SK-MEL-5 (cell line): ENCODE measurements at regions not wholly inside any gene's neighbourhood (a gene's known extent, or its start where the extent isn't known, plus 50 kb on each side); places are given as distances from the start of the nearest gene placed in this dataset.

Source experiments
- DNase-seq: peaks from one replicate; pipeline ENCODE4 v3.0.0-alpha.2; 2016; ENCODE audit warnings: low read depth, low spot score
- in situ Hi-C: cut with HindIII; loops from 2 replicates; pipeline ENCODE4 v1.10.0; 2016; ENCODE audit warnings: low sequenced_read_pairs, high pct_unique_total_duplicates, low pct_unique_long_range_greater_than_20kb

GRCh38 chr1:38269923-38270848 is 223.6 kb upstream of the POU3F1 start:
- in situ Hi-C loops: no loop called here
- no peak for DNase-seq

DNA sequence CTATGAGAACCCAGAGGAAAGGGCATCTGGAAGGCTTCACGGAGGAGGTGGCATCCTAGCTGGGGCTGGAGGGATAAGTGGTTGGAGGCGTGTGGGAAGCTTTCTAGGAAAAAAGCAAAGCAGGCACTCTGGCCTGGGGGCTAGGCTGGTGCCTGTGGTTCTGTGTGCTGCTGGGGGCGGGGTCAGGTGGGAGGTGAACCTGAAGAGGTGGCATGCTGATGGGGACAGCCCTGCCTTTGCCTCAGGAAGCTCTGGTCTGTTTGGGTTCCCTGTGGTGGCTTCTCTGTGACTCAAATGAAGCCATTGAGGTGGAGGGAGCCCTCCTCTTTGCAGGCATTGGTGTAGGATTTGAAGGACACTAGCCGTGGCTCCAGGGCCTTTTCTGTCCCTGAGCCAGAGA is 221.6 kb upstream of the POU3F1 start:
- in situ Hi-C loops: no loop called here

GRCh38 chr1:38267037-38268036 is 220.7 kb upstream of the POU3F1 start:
- in situ Hi-C loops: no loop called here
- DNase-seq: no peak

More for the DNA sequence above, 221.6 kb upstream of the POU3F1 start:
- no peak for DNase-seq

- in situ Hi-C loops: no loop called here
Observed at GRCh38 chr1:38266197-38266520, 219.6 kb upstream of the POU3F1 start.

DNA sequence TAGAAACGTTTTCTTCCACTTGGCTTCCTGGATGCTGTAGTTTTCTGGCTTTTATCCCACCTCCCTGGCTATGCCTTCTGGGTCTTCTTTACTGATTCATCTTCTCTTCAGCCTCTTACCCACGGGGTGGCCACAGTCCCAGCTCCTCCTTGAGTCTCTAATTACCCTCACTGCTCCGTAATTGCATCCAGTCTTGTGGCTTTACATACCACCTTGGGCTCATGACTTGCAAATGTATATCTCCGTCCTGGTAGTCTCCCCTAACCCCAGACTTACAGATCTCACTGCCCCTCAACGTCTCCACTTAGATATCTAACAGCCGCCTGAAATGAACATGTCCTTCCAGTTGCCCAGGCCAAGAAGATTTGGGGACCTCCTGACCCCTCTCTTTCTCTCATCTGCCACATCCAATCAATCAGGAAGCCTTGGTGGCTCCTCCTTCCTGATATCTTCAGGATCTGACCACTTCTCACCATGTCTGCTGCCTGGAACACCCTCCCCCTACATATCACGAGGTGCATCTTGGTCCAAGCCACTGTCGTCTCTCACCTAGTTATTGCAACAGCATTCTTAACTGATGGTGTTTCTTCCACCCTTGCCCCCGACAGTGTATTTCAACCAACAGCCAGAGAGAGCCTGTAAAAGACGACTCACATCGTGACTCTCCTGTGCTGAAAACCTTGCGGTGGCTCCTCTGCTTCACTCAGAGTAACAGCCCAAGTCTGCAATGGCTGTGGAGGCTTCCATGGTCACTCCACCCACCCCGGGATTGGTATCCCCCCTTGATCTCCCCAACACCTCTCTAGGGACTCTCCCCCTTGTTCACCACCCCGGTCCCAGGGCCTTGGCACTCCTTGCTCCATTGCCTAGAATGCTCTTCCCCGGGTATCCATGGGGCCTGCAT is 219.0 kb upstream of the POU3F1 start:
- in situ Hi-C loops: no loop called here
- DNase-seq: no peak

More at GRCh38 chr1:38266197-38266520, 219.6 kb upstream of the POU3F1 start:
- no peak for DNase-seq

DNA sequence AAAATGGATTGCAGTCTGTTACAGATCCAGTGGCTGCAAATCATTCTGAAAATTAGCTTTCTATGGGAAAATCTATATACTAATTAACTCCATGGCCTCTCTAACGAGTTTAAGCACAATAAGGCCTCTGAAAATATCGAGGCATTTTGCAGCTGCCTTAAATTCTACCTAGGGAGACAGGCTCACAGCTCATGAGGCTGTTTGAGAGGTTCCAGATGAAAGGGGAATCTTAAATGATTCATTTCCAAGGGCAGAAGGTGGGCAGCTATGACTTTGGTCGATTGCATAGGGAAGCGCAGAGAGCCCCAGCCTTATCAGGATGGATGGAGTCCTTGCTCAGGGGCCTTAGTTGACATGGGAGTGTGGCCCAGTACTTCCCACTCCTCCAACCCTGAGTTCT is 216.8 kb upstream of the POU3F1 start:
- in situ Hi-C loops: no loop called here
- no peak for DNase-seq

DNA sequence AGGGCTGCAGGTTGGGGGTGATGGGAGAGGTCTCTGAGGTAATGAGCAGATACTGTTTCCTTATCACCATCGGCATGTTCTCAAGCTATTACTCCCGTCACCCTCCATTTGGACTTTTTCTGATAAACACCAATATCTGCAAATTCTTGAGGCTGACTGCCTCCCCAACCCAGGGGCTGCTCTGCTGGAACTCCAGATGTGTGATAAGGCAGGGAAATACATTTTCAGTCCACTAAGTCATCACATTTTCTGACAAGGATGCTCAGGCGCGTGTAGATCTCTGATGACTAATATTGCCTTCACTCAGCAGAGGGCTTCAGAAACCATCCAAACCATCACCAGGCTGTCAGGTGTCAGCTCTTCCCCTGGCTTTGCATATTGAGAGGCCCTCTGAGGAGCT is 215.0 kb upstream of the POU3F1 start:
- DNase-seq: no peak
- in situ Hi-C loops: no loop called here

GRCh38 chr1:38258085-38258627 is 211.6 kb upstream of the POU3F1 start:
- DNase-seq: no peak
- in situ Hi-C loops: no loop called here

GRCh38 chr1:38257374-38257773 is 210.8 kb upstream of the POU3F1 start:
- in situ Hi-C loops: no loop called here
- no peak for DNase-seq

DNA sequence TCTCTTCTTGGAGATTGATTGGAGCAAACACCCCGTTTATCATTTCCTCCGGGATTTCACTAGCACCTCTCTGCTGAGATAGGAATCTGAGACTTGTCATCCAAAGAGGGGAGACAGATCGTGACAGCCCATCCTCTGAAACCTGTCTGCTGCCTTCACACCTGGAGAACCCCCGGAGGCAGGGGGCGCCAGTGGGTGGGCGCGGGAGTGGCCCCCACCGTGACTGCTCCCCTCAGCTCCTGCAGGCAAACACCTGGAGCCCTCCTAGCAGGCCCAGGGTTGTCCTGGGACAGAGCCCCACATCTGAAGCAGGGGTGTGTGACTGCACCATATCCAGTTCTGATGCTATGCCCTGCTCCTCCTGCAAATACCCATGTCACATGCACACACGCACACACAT is 209.5 kb upstream of the POU3F1 start:
- DNase-seq: no peak
- in situ Hi-C loops: no loop called here

GRCh38 chr1:38253314-38253713 is 206.7 kb upstream of the POU3F1 start:
- in situ Hi-C loops: no loop called here
- no peak for DNase-seq

DNA sequence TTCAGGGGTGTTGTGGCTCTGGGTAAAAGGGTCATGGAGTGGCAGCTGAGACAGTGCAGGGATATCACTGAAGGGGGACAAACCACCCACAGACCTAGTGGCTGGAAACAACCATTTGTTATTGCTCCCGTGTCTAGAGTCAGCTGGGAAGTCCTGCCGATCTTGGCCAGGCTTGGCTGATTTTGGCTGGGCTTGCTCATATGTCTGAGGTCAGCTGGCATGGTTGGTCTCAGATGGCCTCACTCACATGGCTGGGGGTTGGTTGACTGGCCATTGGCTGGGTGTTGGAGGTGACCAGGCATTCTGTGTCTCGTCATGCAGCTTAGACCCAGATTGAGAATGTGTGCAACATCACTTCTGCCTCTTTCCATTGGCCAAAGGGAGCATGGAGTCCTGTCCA is 203.8 kb upstream of the POU3F1 start:
- no peak for DNase-seq
- in situ Hi-C loops: no loop called here

DNA sequence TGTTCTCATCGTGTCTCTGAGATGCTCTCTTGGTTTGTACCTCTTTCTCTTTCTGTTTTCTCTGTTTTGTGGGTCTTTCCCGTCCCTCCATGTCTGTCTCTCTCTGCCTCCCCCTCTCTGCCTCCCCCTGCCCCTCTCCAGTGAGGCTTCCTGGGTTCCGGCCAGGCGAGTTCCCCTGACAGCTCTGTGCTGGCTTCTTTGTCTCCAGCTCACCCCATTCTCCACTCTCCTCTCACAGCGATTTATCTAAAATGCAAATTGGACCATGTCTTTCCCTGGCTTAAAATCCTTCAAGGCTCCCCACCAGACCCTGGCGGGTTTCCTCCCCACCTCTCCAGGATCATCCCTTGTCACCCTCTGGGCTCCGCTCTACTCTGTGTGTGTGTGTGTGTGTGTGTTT is 202.4 kb upstream of the POU3F1 start:
- in situ Hi-C loops: no loop called here
- DNase-seq: no peak

- in situ Hi-C loops: no loop called here
- DNase-seq: no peak
Observed at GRCh38 chr1:38246955-38247952, 200.7 kb upstream of the POU3F1 start.

DNA sequence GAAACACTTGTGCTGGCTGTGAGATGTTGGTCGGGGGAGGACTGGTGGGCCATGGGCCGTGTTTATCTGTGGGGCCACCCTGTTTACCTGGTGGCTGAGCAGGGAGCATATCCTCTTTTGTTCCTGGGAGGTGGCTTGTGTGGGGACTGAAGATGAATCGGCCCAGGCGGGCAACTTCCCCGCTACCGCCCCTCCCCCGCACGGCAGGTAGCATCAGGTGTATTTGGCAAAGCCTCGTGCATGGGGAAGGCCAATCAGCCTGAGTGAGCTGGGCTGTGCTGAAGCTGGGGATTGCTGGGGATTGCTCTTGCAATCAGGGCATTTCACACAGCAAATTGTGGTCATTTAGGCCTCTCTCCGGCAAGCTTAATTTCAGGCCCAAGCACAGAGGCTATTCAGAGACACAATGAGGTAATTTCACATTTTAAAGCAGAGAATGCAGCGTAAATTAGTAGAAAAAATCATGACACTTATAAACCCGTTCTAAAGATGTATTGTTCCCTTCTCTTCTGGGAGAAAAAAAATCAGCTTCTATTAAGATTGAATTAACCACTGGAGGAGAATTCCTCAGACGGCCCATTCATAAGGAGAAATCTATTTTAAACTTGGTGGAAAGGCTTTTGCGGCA is 197.7 kb upstream of the POU3F1 start:
- DNase-seq: no peak
- in situ Hi-C loops: no loop called here

DNA sequence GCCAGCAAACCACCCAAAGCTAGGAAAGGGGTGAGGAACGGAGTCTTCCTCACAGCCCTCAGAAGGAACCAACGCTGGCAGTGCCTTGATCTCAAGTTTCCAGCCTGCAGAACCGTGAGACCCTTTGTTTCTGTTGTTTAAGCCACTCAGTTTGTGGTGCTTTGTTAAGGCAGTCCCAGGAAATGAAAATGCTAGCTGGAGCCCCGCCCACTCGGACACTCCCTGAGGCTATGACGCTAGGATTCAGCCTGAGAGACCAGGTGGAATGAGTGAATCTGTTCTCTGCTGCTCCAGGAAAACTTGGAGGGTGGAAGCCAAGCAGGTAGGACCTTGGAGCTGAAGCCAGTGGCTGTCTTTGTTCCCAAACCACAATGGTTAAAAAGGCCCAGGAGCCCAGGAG is 196.5 kb upstream of the POU3F1 start:
- in situ Hi-C loops: no loop called here
- no peak for DNase-seq
